ENCODE measurements at regions not wholly inside any gene's neighbourhood (a gene's known extent, or its start where the extent isn't known, plus 50 kb on each side); places are given as distances from the start of the nearest gene placed in this dataset.
"Not testable (repeated sequence)": the region's sequence is repeated elsewhere in the genome, so short reads cannot be mapped to it uniquely, and the experiment has no call there.

GRCh38 chr1:83053446-83053845 is 945.5 kb downstream of the TTLL7 start:
- no peaks in the 10 kb centered on the region for H3K36me3 Mint-ChIP-seq (ENCODE audit: low read depth)
- ATAC-seq (ENCODE audit: poor library complexity) (no peak), DNase-seq (no peak)
- peaks cover 3% of the 10 kb centered on the region for H3K9me3 Mint-ChIP-seq
- H3K9me3 ChIP-seq (ENCODE audit: control insufficient read depth in 1 of 2, insufficient read depth in 1 of 2, low read length in 2 of 2) = peaks cover 0 to 7% of the 10 kb centered on the region in 2 experiments
- no peak overlapping the region for H3K27ac ChIP-seq (ENCODE audit: low read depth in 1 of 2, low read length in 2 of 2)
- H3K36me3 ChIP-seq (ENCODE audit: insufficient read depth, low read length) = no peaks in the 10 kb centered on the region
- intact Hi-C loops (cut with DNase I, micrococcal nuclease) = no loop called here
- POLR2A ChIA-PET = no interaction called here
- no peak overlapping the region for H3K27ac Mint-ChIP-seq
- no peak overlapping the region for H3K4me3 ChIP-seq (ENCODE audit: low read length)
- H3K27me3 ChIP-seq (ENCODE audit: control insufficient read depth in 1 of 2, insufficient read depth in 2 of 2, low read length in 2 of 2) = no peaks in the 10 kb centered on the region
- H3K4me1 Mint-ChIP-seq (ENCODE audit: low read depth) = no peaks in the 10 kb centered on the region
- CTCF ChIA-PET = no interaction called here
- H3K4me1 ChIP-seq (ENCODE audit: insufficient read depth, low read length) = no peaks in the 10 kb centered on the region
- H3K27me3 Mint-ChIP-seq = no peaks in the 10 kb centered on the region
- TF ChIP-seq, protein P1, sequence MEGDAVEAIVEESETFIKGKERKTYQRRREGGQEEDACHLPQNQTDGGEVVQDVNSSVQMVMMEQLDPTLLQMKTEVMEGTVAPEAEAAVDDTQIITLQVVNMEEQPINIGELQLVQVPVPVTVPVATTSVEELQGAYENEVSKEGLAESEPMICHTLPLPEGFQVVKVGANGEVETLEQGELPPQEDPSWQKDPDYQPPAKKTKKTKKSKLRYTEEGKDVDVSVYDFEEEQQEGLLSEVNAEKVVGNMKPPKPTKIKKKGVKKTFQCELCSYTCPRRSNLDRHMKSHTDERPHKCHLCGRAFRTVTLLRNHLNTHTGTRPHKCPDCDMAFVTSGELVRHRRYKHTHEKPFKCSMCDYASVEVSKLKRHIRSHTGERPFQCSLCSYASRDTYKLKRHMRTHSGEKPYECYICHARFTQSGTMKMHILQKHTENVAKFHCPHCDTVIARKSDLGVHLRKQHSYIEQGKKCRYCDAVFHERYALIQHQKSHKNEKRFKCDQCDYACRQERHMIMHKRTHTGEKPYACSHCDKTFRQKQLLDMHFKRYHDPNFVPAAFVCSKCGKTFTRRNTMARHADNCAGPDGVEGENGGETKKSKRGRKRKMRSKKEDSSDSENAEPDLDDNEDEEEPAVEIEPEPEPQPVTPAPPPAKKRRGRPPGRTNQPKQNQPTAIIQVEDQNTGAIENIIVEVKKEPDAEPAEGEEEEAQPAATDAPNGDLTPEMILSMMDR (IDR thresholded peaks at IDR 0.05) = no peak
- no peak overlapping the region for H3K4me3 Mint-ChIP-seq

DNA sequence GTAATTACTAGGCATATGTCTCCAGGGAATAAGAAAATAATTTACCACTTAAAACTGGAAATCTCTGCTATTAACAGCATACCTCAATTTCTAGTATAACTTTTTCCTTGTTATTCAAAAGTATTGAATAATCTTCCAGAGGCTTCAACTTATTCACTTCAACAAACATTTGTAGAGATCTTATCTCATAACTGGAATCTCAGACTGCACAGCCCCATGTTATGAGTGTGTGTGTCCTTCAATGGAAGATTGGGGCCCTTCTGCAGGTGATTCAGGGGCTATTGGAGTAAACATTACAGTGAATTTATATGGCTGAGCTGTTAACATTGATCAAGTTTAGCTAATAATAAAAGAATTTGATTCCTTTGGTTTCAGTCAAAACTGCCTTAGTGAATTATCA is 946.1 kb downstream of the TTLL7 start:
- ChIA-PET CTCF (no interaction called here), POLR2A (no interaction called here)
- intact Hi-C loops (cut with DNase I, micrococcal nuclease) = no loop called here
- DNase-seq (no peak), ATAC-seq (ENCODE audit: poor library complexity) (no peak)
- Histone ChIP-seq H3K27me3 (ENCODE audit: control insufficient read depth in 1 of 2, insufficient read depth in 2 of 2, low read length in 2 of 2) (no peaks in the 10 kb centered on the region), H3K27ac (ENCODE audit: low read depth in 1 of 2, low read length in 2 of 2) (no peak overlapping the region), H3K4me3 (ENCODE audit: low read length) (no peak overlapping the region), H3K4me1 (ENCODE audit: insufficient read depth, low read length) (no peaks in the 10 kb centered on the region), H3K36me3 (ENCODE audit: insufficient read depth, low read length) (no peaks in the 10 kb centered on the region), H3K9me3 (ENCODE audit: control insufficient read depth in 1 of 2, insufficient read depth in 1 of 2, low read length in 2 of 2) (peaks cover 0 to 7% of the 10 kb centered on the region in 2 experiments)
- Mint-ChIP-seq H3K9me3 (peaks cover 3% of the 10 kb centered on the region), H3K4me3 (no peak overlapping the region), H3K4me1 (ENCODE audit: low read depth) (no peaks in the 10 kb centered on the region), H3K27ac (no peak overlapping the region), H3K27me3 (no peaks in the 10 kb centered on the region), H3K36me3 (ENCODE audit: low read depth) (no peaks in the 10 kb centered on the region)
- TF ChIP-seq, protein P1 (IDR thresholded peaks at IDR 0.05) = no peak

GRCh38 chr1:83051053-83051452 is 947.9 kb downstream of the TTLL7 start:
- H3K27me3 Mint-ChIP-seq; H3K4me1 Mint-ChIP-seq (ENCODE audit: low read depth); intact Hi-C loops (cut with DNase I, micrococcal nuclease); DNase-seq; ATAC-seq (ENCODE audit: poor library complexity); H3K4me1 ChIP-seq (ENCODE audit: insufficient read depth, low read length); H3K4me3 ChIP-seq (ENCODE audit: low read length); H3K36me3 Mint-ChIP-seq (ENCODE audit: low read depth); H3K36me3 ChIP-seq (ENCODE audit: insufficient read depth, low read length); H3K27ac Mint-ChIP-seq; POLR2A ChIA-PET; CTCF ChIA-PET; H3K9me3 ChIP-seq (ENCODE audit: control insufficient read depth in 1 of 2, insufficient read depth in 1 of 2, low read length in 2 of 2); H3K27me3 ChIP-seq (ENCODE audit: control insufficient read depth in 1 of 2, insufficient read depth in 2 of 2, low read length in 2 of 2); H3K4me3 Mint-ChIP-seq; H3K27ac ChIP-seq (ENCODE audit: low read depth in 1 of 2, low read length in 2 of 2); H3K9me3 Mint-ChIP-seq: not testable (repeated sequence)

GRCh38 chr1:83043244-83043643 is 955.7 kb downstream of the TTLL7 start:
- DNase-seq (no peak), ATAC-seq (ENCODE audit: poor library complexity) (no peak)
- H3K27me3 ChIP-seq (ENCODE audit: control insufficient read depth in 1 of 2, insufficient read depth in 2 of 2, low read length in 2 of 2) = no peaks in the 10 kb centered on the region
- H3K36me3 ChIP-seq (ENCODE audit: insufficient read depth, low read length) = no peaks in the 10 kb centered on the region
- H3K4me1 ChIP-seq (ENCODE audit: insufficient read depth, low read length) = no peaks in the 10 kb centered on the region
- TF ChIP-seq, protein P1 (IDR thresholded peaks at IDR 0.05) = no peak
- no peak overlapping the region for H3K27ac Mint-ChIP-seq
- ChIA-PET CTCF (no interaction called here), POLR2A (no interaction called here)
- H3K4me1 Mint-ChIP-seq (ENCODE audit: low read depth) = no peaks in the 10 kb centered on the region
- no peaks in the 10 kb centered on the region for H3K36me3 Mint-ChIP-seq (ENCODE audit: low read depth)
- intact Hi-C loops (cut with DNase I, micrococcal nuclease) = no loop called here
- no peak overlapping the region for H3K4me3 ChIP-seq (ENCODE audit: low read length)
- no peak overlapping the region for H3K27ac ChIP-seq (ENCODE audit: low read depth in 1 of 2, low read length in 2 of 2)
- no peaks in the 10 kb centered on the region for H3K9me3 ChIP-seq (ENCODE audit: control insufficient read depth in 1 of 2, insufficient read depth in 1 of 2, low read length in 2 of 2)
- H3K27me3 Mint-ChIP-seq = no peaks in the 10 kb centered on the region
- no peak overlapping the region for H3K4me3 Mint-ChIP-seq
- H3K9me3 Mint-ChIP-seq = no peaks in the 10 kb centered on the region

- H3K9me3 ChIP-seq (ENCODE audit: control insufficient read depth in 1 of 2, insufficient read depth in 1 of 2, low read length in 2 of 2); H3K27ac Mint-ChIP-seq; H3K4me3 Mint-ChIP-seq; H3K27me3 Mint-ChIP-seq; H3K4me1 Mint-ChIP-seq (ENCODE audit: low read depth); POLR2A ChIA-PET; intact Hi-C loops (cut with DNase I, micrococcal nuclease); H3K36me3 ChIP-seq (ENCODE audit: insufficient read depth, low read length); CTCF ChIA-PET; DNase-seq; H3K36me3 Mint-ChIP-seq (ENCODE audit: low read depth); H3K27ac ChIP-seq (ENCODE audit: low read depth in 1 of 2, low read length in 2 of 2); H3K27me3 ChIP-seq (ENCODE audit: control insufficient read depth in 1 of 2, insufficient read depth in 2 of 2, low read length in 2 of 2); H3K4me3 ChIP-seq (ENCODE audit: low read length); H3K9me3 Mint-ChIP-seq; H3K4me1 ChIP-seq (ENCODE audit: insufficient read depth, low read length); ATAC-seq (ENCODE audit: poor library complexity): not testable (repeated sequence)
These were observed 959.8 kb downstream of the TTLL7 start for GRCh38 chr1:83039091-83039490.
